A549 (cell line): ENCODE measurements at regions not wholly inside any gene's neighbourhood (a gene's known extent, or its start where the extent isn't known, plus 50 kb on each side); places are given as distances from the start of the nearest gene placed in this dataset.

ENCODE experiments used
- ATAC-seq, 2 experiments: fragments of 200-7000 bp in 1 of 2; fragments of >200 bp in 1 of 2; cut with Nextera tagmentation in 1 of 2; cut with Tn5 transposase in 1 of 2; 3 replicates each; pipeline versions ENCODE4 v1.8.0 to v1.9.1; 2018 to 2020; ENCODE audit warnings: mild to moderate bottlenecking in 1 of 2, moderate library complexity in 1 of 2
- CTCF ChIA-PET: fragments of 300-600 bp; sonication (Branson Sonifier 250); formaldehyde crosslinking; extraction: SDS; loops from one replicate; lab custom pipeline; 2021; ENCODE audit warnings: antibody characterized with exemption, inconsistent platforms; lab: Yijun Ruan, JAX
- POLR2A ChIA-PET: fragments of 350-600 bp; formaldehyde crosslinking; extraction: SDS; loops from one replicate; lab custom pipeline; 2021; ENCODE audit warnings: antibody characterized with exemption, inconsistent platforms; lab: Yijun Ruan, JAX
- DNase-seq, 2 experiments: peaks; one replicate each; pipeline versions ENCODE4 v3.0.0 to v3.0.0-alpha.2; 2011 to 2016; ENCODE audit warnings: low read depth in 1 of 2, low spot score in 1 of 2
- FAIRE-seq: peaks from 2 replicates; lab custom pipeline; 2011; peaks lifted over from hg19 to GRCh38; lab: Jason Lieb, UNC
- H3K27ac ChIP-seq, 2 experiments: fragments of >200 bp; sonication (Bioruptor Twin); formaldehyde crosslinking; 3 replicates each; pipeline ENCODE4 v1.5.1; 2016 to 2017
- H3K4me1 ChIP-seq: fragments of >200 bp; sonication (Bioruptor Twin); formaldehyde crosslinking; 3 replicates; pipeline ENCODE4 v1.6.1; 2016
- H3K4me2 ChIP-seq: fragments of >200 bp; sonication (Bioruptor Twin); formaldehyde crosslinking; 3 replicates; pipeline ENCODE4 v1.6.1; 2016
- H3K4me3 ChIP-seq: fragments of >200 bp; sonication (Bioruptor Twin); formaldehyde crosslinking; 3 replicates; pipeline ENCODE4 v1.5.1; 2016
- H3K9me3 ChIP-seq: fragments of >200 bp; sonication (Bioruptor Twin); formaldehyde crosslinking; 3 replicates; pipeline ENCODE4 v1.6.1; 2016
- BHLHE40 ChIP-seq: IDR thresholded peaks from 2 replicates; pipeline ENCODE4 v1.6.1; 2012; ENCODE audit warnings: low read depth, low read length, inconsistent platforms
- CBX2 ChIP-seq: fragments of 200-600 bp; sonication (generic); IDR thresholded peaks from 2 replicates; pipeline ENCODE4 v1.6.1; 2016; ENCODE audit warnings: low read depth, mild to moderate bottlenecking, borderline replicate concordance
- CBX8 ChIP-seq: fragments of 200-600 bp; sonication (generic); IDR thresholded peaks from 2 replicates; pipeline ENCODE4 v1.6.1; 2016
- CEBPB ChIP-seq, 2 experiments: fragments of >200 bp in 1 of 2; sonication (Bioruptor Twin) in 1 of 2; formaldehyde crosslinking in 1 of 2; IDR thresholded peaks; 2 replicates each; pipeline ENCODE4 v1.6.1; 2012 to 2016
- EHMT2 ChIP-seq: fragments of 200-600 bp; sonication (generic); IDR thresholded peaks from 2 replicates; pipeline ENCODE4 v1.6.1; 2016; ENCODE audit warnings: antibody characterized with exemption, low read depth, mild to moderate bottlenecking, moderate library complexity
- FOSB ChIP-seq: fragments of 250-450 bp; sonication (Bioruptor Pico); IDR thresholded peaks from 2 replicates; pipeline ENCODE4 v1.5.0; 2020; ENCODE audit warnings: mild to moderate bottlenecking, moderate library complexity
- FOSL2 ChIP-seq, 2 experiments: fragments of 450-650 bp in 1 of 2; fragments of >200 bp in 1 of 2; sonication (Bioruptor Twin) in 1 of 2; formaldehyde crosslinking; IDR thresholded peaks; 2 replicates each; pipeline versions ENCODE4 v1.5.0 to v1.6.1; 2016 to 2020; ENCODE audit warnings: mild to moderate bottlenecking in 1 of 2, moderate library complexity in 1 of 2
- HDAC2 ChIP-seq: fragments of 200-600 bp; sonication (generic); IDR thresholded peaks from 2 replicates; pipeline ENCODE4 v1.6.1; 2016
- HEYL ChIP-seq: fragments of 250-450 bp; sonication (Bioruptor Pico); IDR thresholded peaks from 2 replicates; pipeline ENCODE4 v1.8.0; 2021; ENCODE audit warnings: mild to moderate bottlenecking, moderate library complexity
- HOXB5 ChIP-seq: fragments of 250-450 bp; sonication (Bioruptor Pico); IDR thresholded peaks from 2 replicates; pipeline ENCODE4 v1.5.0; 2020; ENCODE audit warnings: mild to moderate bottlenecking, moderate library complexity
- MAFK ChIP-seq: fragments of 450-650 bp; IDR thresholded peaks from 2 replicates; pipeline ENCODE4 v1.6.1; 2014; ENCODE audit not compliant: partially characterized antibody
- MAZ ChIP-seq: fragments of 150-350 bp; IDR thresholded peaks from 2 replicates; pipeline ENCODE4 v1.6.1; 2014; ENCODE audit warnings: antibody characterized with exemption, low read depth, low read length, borderline replicate concordance
- MYC ChIP-seq: IDR thresholded peaks from 2 replicates; pipeline ENCODE4 v1.6.1; 2012; ENCODE audit warnings: mild to moderate bottlenecking, inconsistent platforms, low read length, improper control_type of control experiment, borderline replicate concordance
- NPAS2 ChIP-seq: fragments of 250-450 bp; sonication (Bioruptor Pico); IDR thresholded peaks from 2 replicates; pipeline ENCODE4 v1.8.0; 2022; ENCODE audit warnings: mild to moderate bottlenecking, moderate library complexity, borderline replicate concordance
- NR3C1 ChIP-seq: fragments of >200 bp; sonication (Bioruptor Twin); formaldehyde crosslinking; IDR thresholded peaks from 3 replicates; pipeline ENCODE4 v1.6.1; 2017
- POLR2A ChIP-seq: IDR thresholded peaks from 2 replicates; pipeline ENCODE4 v1.6.1; 2012; ENCODE audit warnings: mild to moderate bottlenecking, low read length
- POLR2AphosphoS2 ChIP-seq: conservative IDR thresholded peaks from 2 replicates; pipeline ENCODE4 v1.6.1; 2012; ENCODE audit warnings: low read length, improper control_type of control experiment, inconsistent platforms
- RARB ChIP-seq: fragments of 250-450 bp; sonication (Bioruptor Pico); IDR thresholded peaks from 2 replicates; pipeline ENCODE4 v1.8.0; 2021; ENCODE audit warnings: mild to moderate bottlenecking, moderate library complexity
- RFX5 ChIP-seq: fragments of 450-650 bp; IDR thresholded peaks from 2 replicates; pipeline ENCODE4 v1.7.1; 2014; ENCODE audit warnings: antibody characterized with exemption, mild to moderate bottlenecking, moderate library complexity
- RNF2 ChIP-seq: fragments of 200-600 bp; sonication (generic); IDR thresholded peaks from 2 replicates; pipeline ENCODE4 v1.6.1; 2016; ENCODE audit warnings: low read depth, mild to moderate bottlenecking, antibody characterized with exemption, moderate library complexity, borderline replicate concordance
- SMC3 ChIP-seq: fragments of >200 bp; sonication (Bioruptor Twin); formaldehyde crosslinking; IDR thresholded peaks from 3 replicates; pipeline ENCODE4 v1.6.1; 2018; ENCODE audit warnings: inconsistent platforms
- SREBF2 ChIP-seq: fragments of 450-650 bp; IDR thresholded peaks from 2 replicates; pipeline ENCODE4 v1.6.1; 2014; ENCODE audit warnings: mild to moderate bottlenecking, moderate library complexity
- TFCP2L1 ChIP-seq: fragments of 250-450 bp; sonication (Bioruptor Pico); IDR thresholded peaks from 2 replicates; pipeline ENCODE4 v1.5.0; 2021; ENCODE audit warnings: mild to moderate bottlenecking
- TP53 ChIP-seq: fragments of 250-450 bp; sonication (Bioruptor Pico); IDR thresholded peaks from 2 replicates; pipeline ENCODE4 v1.5.0; 2021; ENCODE audit warnings: mild to moderate bottlenecking, moderate library complexity
- ZNF302 ChIP-seq: fragments of 250-450 bp; sonication (Bioruptor Pico); IDR thresholded peaks from 2 replicates; pipeline ENCODE4 v1.9.0; 2021; ENCODE audit warnings: inconsistent platforms, mild to moderate bottlenecking, moderate library complexity
- ZSCAN20 ChIP-seq: fragments of 250-450 bp; sonication (Bioruptor Pico); IDR thresholded peaks from 2 replicates; pipeline ENCODE4 v1.8.0; 2022; ENCODE audit warnings: mild to moderate bottlenecking, moderate library complexity
- WGBS: methylation state at CpG from one replicate; pipeline ENCODE4 v1.1.6; 2017; ENCODE audit errors: missing lambda C conversion rate; 5-methylcytosine and 5-hydroxymethylcytosine counted together
- TF ChIP-seq, protein P1 (sequence below): fragments of 250-450 bp; sonication (Bioruptor Pico); IDR thresholded peaks from 2 replicates; pipeline ENCODE4 v1.5.0; 2021; ENCODE audit warnings: mild to moderate bottlenecking, moderate library complexity, borderline replicate concordance
- TF ChIP-seq, protein P2 (sequence below): fragments of >200 bp; sonication (Bioruptor Twin); formaldehyde crosslinking; IDR thresholded peaks from 3 replicates; pipeline ENCODE4 v1.5.1; 2016
- TF ChIP-seq, protein P3 (sequence below): IDR thresholded peaks from 2 replicates; pipeline ENCODE4 v1.6.1; 2012
- TF ChIP-seq, protein P4 (sequence below): fragments of 250-450 bp; sonication (Bioruptor Pico); IDR thresholded peaks from 2 replicates; pipeline ENCODE4 v1.5.0; 2020; ENCODE audit warnings: low read depth, mild to moderate bottlenecking, moderate library complexity

DNA sequence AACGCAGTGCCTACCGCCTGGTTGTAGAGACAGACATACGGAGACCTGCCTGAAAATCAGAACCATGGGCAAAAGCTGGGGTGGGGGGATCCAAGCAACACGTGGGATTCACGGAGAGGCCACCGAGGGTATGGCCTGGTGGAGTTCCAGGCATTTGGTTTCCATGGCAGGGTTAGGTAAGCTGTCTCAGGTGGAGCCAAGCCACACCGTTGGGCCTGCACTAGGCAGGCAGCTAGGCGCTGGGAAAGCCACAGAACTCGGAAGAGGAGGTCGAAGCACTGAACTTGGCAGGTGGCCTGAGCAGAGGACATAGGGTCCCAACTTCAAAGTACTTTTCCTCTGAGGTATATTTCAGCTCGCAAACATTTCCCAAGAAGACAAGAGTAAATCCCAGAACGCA, 111.6 kb downstream of the ISL1 start:
- Histone ChIP-seq H3K4me1 (no peaks in the 10 kb centered on the region), H3K4me2 (no peak overlapping the region), H3K9me3 (no peaks in the 10 kb centered on the region), H3K27ac (no peak overlapping the region), H3K4me3 (no peak overlapping the region)
- FAIRE-seq: no peak
- no peak for ATAC-seq
- ChIA-PET CTCF (no interaction called here), POLR2A (no interaction called here)
- TF ChIP-seq POLR2A (no peak), SREBF2 (no peak), HOXB5 (CRISPR knock-in tag) (no peak), SMC3 (no peak), CBX8 (no peak), ZNF302 (CRISPR knock-in tag) (no peak), ZSCAN20 (CRISPR knock-in tag) (no peak), CBX2 (no peak), CEBPB (IDR thresholded peaks at IDR 0.05) (no peak), MAFK (no peak), RARB (CRISPR knock-in tag) (no peak), FOSB (no peak), NR3C1 (no peak), FOSL2 (IDR thresholded peaks at IDR 0.05) (no peak), FOSL2 (CRISPR knock-in tag; IDR thresholded peaks at IDR 0.05) (no peak)
- TF ChIP-seq, protein P1, sequence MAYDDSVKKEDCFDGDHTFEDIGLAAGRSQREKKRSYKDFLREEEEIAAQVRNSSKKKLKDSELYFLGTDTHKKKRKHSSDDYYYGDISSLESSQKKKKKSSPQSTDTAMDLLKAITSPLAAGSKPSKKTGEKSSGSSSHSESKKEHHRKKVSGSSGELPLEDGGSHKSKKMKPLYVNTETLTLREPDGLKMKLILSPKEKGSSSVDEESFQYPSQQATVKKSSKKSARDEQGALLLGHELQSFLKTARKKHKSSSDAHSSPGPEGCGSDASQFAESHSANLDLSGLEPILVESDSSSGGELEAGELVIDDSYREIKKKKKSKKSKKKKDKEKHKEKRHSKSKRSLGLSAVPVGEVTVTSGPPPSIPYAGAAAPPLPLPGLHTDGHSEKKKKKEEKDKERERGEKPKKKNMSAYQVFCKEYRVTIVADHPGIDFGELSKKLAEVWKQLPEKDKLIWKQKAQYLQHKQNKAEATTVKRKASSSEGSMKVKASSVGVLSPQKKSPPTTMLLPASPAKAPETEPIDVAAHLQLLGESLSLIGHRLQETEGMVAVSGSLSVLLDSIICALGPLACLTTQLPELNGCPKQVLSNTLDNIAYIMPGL: no peak
- TF ChIP-seq, protein P2, sequence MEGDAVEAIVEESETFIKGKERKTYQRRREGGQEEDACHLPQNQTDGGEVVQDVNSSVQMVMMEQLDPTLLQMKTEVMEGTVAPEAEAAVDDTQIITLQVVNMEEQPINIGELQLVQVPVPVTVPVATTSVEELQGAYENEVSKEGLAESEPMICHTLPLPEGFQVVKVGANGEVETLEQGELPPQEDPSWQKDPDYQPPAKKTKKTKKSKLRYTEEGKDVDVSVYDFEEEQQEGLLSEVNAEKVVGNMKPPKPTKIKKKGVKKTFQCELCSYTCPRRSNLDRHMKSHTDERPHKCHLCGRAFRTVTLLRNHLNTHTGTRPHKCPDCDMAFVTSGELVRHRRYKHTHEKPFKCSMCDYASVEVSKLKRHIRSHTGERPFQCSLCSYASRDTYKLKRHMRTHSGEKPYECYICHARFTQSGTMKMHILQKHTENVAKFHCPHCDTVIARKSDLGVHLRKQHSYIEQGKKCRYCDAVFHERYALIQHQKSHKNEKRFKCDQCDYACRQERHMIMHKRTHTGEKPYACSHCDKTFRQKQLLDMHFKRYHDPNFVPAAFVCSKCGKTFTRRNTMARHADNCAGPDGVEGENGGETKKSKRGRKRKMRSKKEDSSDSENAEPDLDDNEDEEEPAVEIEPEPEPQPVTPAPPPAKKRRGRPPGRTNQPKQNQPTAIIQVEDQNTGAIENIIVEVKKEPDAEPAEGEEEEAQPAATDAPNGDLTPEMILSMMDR: no peak
- 12% methylated on average over 9 of the region's 12 CpGs for WGBS
- DNase-seq: no peak

DNA sequence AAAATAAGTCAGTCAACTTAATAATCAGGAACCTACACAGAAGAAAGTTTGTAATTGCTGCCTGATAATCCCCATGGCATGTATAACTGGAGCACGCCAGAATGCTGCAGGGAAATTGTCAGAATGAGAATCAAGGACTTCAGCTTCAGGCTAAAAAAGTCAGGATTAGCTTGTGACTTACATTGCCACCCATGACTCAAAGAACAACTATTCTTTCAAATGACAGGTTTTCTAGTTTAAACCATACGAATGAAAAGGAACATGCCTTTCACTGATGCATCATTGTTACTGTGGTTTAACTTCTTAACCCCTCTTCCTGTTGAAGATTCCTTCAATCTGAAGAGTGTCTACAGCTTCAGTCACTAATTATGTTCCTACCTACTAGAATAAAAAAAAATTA, 112.4 kb downstream of the ISL1 start:
- no peak for FAIRE-seq
- TF ChIP-seq EHMT2: no peak
- TF ChIP-seq NPAS2 (CRISPR knock-in tag): no peak
- no peak for TF ChIP-seq MAZ
- no peak for TF ChIP-seq POLR2AphosphoS2
- TF ChIP-seq RNF2: no peak
- TF ChIP-seq FOSB: no peak
- TF ChIP-seq HOXB5 (CRISPR knock-in tag): no peak
- no peak for TF ChIP-seq RFX5
- no peak for TF ChIP-seq ZSCAN20 (CRISPR knock-in tag)
- no peak for TF ChIP-seq CEBPB (IDR thresholded peaks at IDR 0.05)
- no peak for TF ChIP-seq MYC
- TF ChIP-seq, protein P3, sequence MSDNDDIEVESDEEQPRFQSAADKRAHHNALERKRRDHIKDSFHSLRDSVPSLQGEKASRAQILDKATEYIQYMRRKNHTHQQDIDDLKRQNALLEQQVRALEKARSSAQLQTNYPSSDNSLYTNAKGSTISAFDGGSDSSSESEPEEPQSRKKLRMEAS: no peak
- no peak for TF ChIP-seq TP53
- no peak for TF ChIP-seq ZNF302 (CRISPR knock-in tag)
- no peak for TF ChIP-seq TFCP2L1 (CRISPR knock-in tag)
- no peak for TF ChIP-seq HEYL (CRISPR knock-in tag)
- TF ChIP-seq, protein P4, sequence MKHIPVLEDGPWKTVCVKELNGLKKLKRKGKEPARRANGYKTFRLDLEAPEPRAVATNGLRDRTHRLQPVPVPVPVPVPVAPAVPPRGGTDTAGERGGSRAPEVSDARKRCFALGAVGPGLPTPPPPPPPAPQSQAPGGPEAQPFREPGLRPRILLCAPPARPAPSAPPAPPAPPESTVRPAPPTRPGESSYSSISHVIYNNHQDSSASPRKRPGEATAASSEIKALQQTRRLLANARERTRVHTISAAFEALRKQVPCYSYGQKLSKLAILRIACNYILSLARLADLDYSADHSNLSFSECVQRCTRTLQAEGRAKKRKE (CRISPR knock-in tag): no peak
- TF ChIP-seq HDAC2: no peak
- no peak for TF ChIP-seq BHLHE40

More for the DNA sequence above, 112.4 kb downstream of the ISL1 start:
- 0% methylated on average over 2 of the region's 2 CpGs for whole genome bisulfite sequencing
- CTCF ChIA-PET: no interaction called here
- Histone ChIP-seq H3K4me2 (no peak overlapping the region), H3K4me3 (no peak overlapping the region), H3K27ac (no peak overlapping the region), H3K4me1 (no peaks in the 10 kb centered on the region), H3K9me3 (no peaks in the 10 kb centered on the region)
- DNase-seq: no peak
- no peak for ATAC-seq
- POLR2A ChIA-PET: no interaction called here
